ENCODE measurements at regions not wholly inside any gene's neighbourhood (a gene's known extent, or its start where the extent isn't known, plus 50 kb on each side); places are given as distances from the start of the nearest gene placed in this dataset.
"Not testable (repeated sequence)": the region's sequence is repeated elsewhere in the genome, so short reads cannot be mapped to it uniquely, and the experiment has no call there.

- ATAC-seq: not testable (repeated sequence)
Measured at GRCh38 chr7:63748571-63749302, 249.9 kb upstream of the ZNF722 start.

DNA sequence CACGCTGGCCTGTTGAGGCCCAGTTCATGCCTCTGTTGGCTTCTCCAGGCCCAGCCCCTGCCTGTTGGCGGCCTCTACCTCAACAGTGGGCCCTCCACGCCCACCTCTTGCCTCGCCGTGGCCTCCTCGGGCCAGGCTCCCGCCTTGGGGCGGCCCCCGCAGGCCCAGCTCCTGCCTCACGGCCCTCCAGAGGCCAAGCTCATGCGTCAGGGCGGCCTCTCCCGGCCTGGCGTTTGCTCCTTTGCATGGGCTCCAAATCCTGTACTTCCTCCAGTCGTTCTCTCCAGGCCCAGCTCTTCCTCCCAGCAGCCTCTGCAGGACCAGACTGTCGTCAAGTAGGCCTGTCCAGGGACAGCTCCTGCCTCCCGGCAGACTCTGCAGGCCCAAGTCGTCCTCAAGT lies 246.2 kb upstream of the ZNF722 start:
- ATAC-seq: not testable (repeated sequence)

GRCh38 chr7:63753160-63753559 lies 245.5 kb upstream of the ZNF722 start:
- ATAC-seq: not testable (repeated sequence)

DNA sequence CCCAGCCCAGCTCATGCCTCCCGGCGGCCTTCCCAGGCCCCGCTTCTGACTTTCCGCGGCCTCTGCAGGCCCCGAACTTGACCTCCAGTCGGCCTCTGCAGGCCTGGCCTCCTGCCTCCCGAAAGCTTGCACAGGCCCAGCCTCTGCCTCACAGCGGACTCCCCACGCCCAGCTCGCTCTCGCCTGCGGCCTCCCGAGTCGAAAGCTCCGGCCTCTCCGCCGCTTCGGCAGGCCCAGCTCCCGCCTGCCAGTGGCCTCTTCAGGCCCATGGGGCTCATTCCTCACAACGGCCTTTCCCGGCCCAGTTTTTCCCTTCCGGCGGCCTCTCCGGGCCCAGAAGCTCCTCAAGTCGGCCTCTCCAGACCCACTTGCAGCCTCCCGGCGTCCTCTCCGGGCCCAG lies 238.4 kb upstream of the ZNF722 start:
- ATAC-seq: not testable (repeated sequence)

DNA sequence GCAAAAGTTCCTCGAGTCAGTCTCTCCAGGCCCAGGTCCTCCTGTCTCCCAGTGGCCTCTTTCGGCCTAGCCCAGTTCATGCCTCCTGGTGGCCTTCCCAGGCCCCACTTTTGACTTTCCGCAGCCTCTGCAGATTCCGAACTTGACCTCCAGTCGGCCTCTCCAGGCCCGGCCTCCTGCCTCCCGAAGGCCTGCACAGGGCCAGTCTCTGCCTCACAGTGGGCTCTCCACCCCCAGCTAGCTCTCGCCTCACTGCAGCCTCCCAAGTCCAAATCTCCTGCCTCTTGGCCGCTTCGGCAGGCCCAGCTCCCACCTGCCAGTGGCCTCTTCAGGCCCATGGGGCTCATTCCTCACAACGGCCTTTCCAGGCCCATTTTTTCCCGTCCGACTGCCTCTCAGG lies 233.1 kb upstream of the ZNF722 start:
- not testable (repeated sequence) for ATAC-seq

DNA sequence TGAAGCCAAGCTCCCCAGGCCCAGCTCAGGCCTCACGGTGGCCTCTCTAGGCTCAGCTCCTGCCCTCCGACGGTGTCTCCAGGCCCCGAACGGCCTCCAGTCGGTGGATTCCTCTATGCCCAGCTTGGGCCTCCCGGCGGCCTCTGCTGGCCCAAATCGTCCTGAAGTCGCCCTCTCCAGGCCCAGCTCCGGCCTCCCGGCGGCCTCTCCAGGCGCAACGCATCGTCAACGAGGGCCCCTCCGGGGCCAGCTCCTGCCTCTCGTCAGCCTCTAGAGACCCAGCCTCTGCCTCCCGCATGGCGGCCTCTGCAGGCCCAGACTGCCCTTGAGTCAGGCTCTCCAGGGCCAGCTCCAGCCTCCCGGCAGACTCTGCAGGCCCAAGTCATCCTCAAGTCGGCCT lies 232.5 kb upstream of the ZNF722 start:
- not testable (repeated sequence) for ATAC-seq

DNA sequence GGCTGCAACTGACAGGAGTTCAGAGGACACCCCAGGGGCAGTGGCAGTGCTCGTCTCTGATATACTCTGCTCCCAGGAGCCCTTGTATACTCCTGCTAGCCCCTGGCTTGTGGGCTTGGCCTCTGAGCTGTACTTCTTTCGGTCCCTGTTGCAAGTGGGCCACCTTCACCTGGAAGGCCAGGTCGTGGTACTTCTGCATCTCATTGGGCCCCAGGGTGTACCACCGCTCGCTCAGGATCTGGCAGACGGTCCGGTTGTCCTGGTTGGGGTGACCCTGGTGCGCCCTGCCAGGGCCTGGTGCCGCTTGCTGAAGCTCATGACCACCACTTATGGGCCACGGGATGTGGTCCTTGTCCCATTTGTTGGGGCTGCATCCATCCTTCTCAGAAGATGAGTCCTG lies 228.5 kb upstream of the ZNF722 start:
- ATAC-seq: not testable (repeated sequence)

GRCh38 chr7:63771389-63772085 lies 227.1 kb upstream of the ZNF722 start:
- ATAC-seq: not testable (repeated sequence)

DNA sequence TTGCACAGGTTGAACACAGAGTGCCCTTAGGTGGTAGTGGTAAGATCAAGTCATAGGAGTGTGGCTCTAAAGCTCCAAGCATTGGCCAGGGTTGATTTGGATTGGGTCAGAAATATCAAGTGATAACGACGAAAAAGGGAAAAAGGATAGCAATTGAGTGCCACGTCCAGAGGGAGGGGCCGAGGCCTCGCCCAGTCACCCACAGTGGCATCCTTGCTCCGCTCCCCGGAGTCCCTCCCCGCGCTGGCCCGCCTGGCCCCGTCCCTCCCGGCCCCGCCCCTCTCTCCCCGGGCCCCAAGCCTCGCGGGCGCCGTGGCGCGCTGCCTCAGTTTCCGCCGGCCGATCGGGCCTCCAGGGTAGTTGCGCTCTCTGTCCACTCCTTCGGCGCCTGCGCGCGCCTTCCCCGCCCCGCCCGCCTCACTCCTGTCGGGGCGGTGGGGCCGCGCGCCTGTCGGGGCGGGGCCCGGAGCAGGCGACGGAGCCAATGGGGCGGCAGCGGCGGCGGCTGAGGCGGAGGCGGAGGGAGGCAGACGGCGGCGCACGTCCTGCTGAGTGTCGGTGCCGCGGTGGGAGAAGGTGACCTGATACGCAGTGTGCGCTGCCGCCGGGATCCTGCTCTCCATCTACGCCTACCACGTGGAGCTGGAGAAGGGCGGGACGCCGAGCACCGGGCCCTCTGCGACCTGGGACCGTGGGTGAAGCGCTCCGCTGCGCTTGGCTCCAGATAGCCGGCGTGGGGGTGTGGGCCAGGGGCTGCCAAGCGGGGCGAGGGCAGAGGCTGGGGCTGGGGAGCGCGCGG lies 209.1 kb upstream of the ZNF722 start:
- ATAC-seq: peak; percentile 69

GRCh38 chr7:63790177-63790763 lies 208.4 kb upstream of the ZNF722 start:
- ATAC-seq: not testable (repeated sequence)

Measured in esophagus mucosa (tissue), 1 donor.